Neural cell (in vitro differentiated cells): ENCODE measurements at regions not wholly inside any gene's neighbourhood (a gene's known extent, or its start where the extent isn't known, plus 50 kb on each side); places are given as distances from the start of the nearest gene placed in this dataset.

ENCODE experiments used
- EP300 ChIP-seq: fragments of 450-650 bp; conservative IDR thresholded peaks from 2 replicates; pipeline ENCODE4 v1.6.1; 2014; ENCODE audit warnings: antibody characterized with exemption, mild to moderate bottlenecking, moderate library complexity; ENCODE audit not compliant: poor library complexity, severe bottlenecking
- TF ChIP-seq, protein P1 (sequence below): fragments of 450-650 bp; IDR thresholded peaks from 2 replicates; pipeline ENCODE4 v1.5.1; 2014; ENCODE audit warnings: antibody characterized with exemption, mild to moderate bottlenecking, moderate library complexity; ENCODE audit not compliant: poor library complexity, severe bottlenecking

DNA sequence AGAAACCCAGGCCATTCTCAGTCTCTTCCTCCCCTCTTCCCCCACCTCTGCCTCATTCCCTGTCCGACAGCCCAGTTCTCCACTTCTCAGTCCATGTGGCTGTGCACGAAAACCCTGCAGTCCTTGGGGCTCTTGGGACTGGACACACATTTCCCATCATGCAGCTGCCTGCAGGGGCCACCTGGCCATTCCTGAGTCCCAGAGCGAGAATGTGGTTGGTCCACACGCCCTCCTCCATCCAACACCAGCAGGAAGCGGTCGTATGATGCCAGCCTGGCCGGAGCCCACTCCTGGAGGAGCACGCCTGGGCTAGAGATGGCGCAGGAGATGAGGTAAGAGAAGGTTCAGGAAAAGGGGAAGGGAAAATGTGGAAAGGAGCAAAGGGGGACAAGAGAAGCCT, 222.5 kb downstream of the USP6NL start:
- TF ChIP-seq, protein P1, sequence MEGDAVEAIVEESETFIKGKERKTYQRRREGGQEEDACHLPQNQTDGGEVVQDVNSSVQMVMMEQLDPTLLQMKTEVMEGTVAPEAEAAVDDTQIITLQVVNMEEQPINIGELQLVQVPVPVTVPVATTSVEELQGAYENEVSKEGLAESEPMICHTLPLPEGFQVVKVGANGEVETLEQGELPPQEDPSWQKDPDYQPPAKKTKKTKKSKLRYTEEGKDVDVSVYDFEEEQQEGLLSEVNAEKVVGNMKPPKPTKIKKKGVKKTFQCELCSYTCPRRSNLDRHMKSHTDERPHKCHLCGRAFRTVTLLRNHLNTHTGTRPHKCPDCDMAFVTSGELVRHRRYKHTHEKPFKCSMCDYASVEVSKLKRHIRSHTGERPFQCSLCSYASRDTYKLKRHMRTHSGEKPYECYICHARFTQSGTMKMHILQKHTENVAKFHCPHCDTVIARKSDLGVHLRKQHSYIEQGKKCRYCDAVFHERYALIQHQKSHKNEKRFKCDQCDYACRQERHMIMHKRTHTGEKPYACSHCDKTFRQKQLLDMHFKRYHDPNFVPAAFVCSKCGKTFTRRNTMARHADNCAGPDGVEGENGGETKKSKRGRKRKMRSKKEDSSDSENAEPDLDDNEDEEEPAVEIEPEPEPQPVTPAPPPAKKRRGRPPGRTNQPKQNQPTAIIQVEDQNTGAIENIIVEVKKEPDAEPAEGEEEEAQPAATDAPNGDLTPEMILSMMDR: no peak
- TF ChIP-seq EP300: no peak
